NCI-H345 treated with DMSO at 0.1 percent for 48 hours (cell line): ENCODE measurements at regions not wholly inside any gene's neighbourhood (a gene's known extent, or its start where the extent isn't known, plus 50 kb on each side); places are given as distances from the start of the nearest gene placed in this dataset.

Source experiments
- DNase-seq: peaks from one replicate; lab custom pipeline; 2025; ENCODE audit not compliant: unreplicated experiment; lab: John Stamatoyannopoulos, UW

- no peak for DNase-seq
Observed at GRCh38 chr2:217325816-217326215, 466.0 kb upstream of the TNP1 start.

- DNase-seq: no peak
Observed at GRCh38 chr2:217325251-217325650, 465.4 kb upstream of the TNP1 start.

GRCh38 chr2:217316743-217317142 is 456.9 kb upstream of the TNP1 start:
- DNase-seq: no peak

GRCh38 chr2:217314021-217314460 is 454.2 kb upstream of the TNP1 start:
- DNase-seq: no peak

GRCh38 chr2:217313386-217313785 is 453.5 kb upstream of the TNP1 start:
- DNase-seq: no peak

GRCh38 chr2:217309056-217309455 is 449.2 kb upstream of the TNP1 start:
- DNase-seq: no peak

- peak; percentile 94 for DNase-seq
Observed at GRCh38 chr2:217307023-217307422, 447.2 kb upstream of the TNP1 start.

GRCh38 chr2:217305882-217306281 is 446.0 kb upstream of the TNP1 start:
- DNase-seq: no peak

- DNase-seq: no peak
Observed at GRCh38 chr2:217304582-217304981, 444.7 kb upstream of the TNP1 start.

- DNase-seq: no peak
Observed at GRCh38 chr2:217302856-217303255, 443.0 kb upstream of the TNP1 start.

- DNase-seq: no peak
Observed at GRCh38 chr2:217301142-217301925, 441.5 kb upstream of the TNP1 start.

- DNase-seq: no peak
Observed at GRCh38 chr2:217299590-217299989, 439.7 kb upstream of the TNP1 start.

- DNase-seq: no peak
Observed at GRCh38 chr2:217297096-217297495, 437.2 kb upstream of the TNP1 start.

- DNase-seq: no peak
Observed at GRCh38 chr2:217294818-217295217, 435.0 kb upstream of the TNP1 start.

- no peak for DNase-seq
Observed at GRCh38 chr2:217294211-217294610, 434.3 kb upstream of the TNP1 start.

- no peak for DNase-seq
Observed at GRCh38 chr2:217293607-217294006, 433.7 kb upstream of the TNP1 start.

- DNase-seq: no peak
Observed at GRCh38 chr2:217293046-217293445, 433.2 kb upstream of the TNP1 start.

GRCh38 chr2:217291259-217291658 is 431.4 kb upstream of the TNP1 start:
- no peak for DNase-seq

GRCh38 chr2:217290467-217290866 is 430.6 kb upstream of the TNP1 start:
- no peak for DNase-seq

- peak; percentile 95 for DNase-seq
Observed at GRCh38 chr2:217289907-217290280, 430.0 kb upstream of the TNP1 start.

- peak; percentile 94 for DNase-seq
Observed at GRCh38 chr2:217289177-217289906, 429.5 kb upstream of the TNP1 start.

GRCh38 chr2:217288472-217289063 is 428.7 kb upstream of the TNP1 start:
- DNase-seq: no peak
